Panc1 (cell line): ENCODE measurements at regions not wholly inside any gene's neighbourhood (a gene's known extent, or its start where the extent isn't known, plus 50 kb on each side); places are given as distances from the start of the nearest gene placed in this dataset.

Experiments
- ATAC-seq: fragments of 200-7000 bp; cut with Tn5 transposase; 2 replicates; pipeline ENCODE4 v1.9.1; 2020; ENCODE audit warnings: mild to moderate bottlenecking, moderate library complexity
- BruUV-seq: library from RNA; stranded (reverse); fragments of 400-500 nt; replicated peaks from 2 replicates; lab custom pipeline; 2021; lab: Mats Ljungman, UMichigan
- CTCF ChIA-PET: fragments of 300-600 bp; sonication (Branson Sonifier 250); formaldehyde crosslinking; loops from one replicate; lab custom pipeline; 2022; ENCODE audit warnings: antibody characterized with exemption; lab: Charles Lee
- POLR2A ChIA-PET: fragments of 300-600 bp; sonication (Branson Sonifier 250); formaldehyde crosslinking; loops from one replicate; lab custom pipeline; 2022; ENCODE audit warnings: antibody characterized with exemption; lab: Charles Lee
- DNase-seq: peaks from one replicate; pipeline ENCODE4 v3.0.0-alpha.2; 2010; ENCODE audit warnings: low read depth, low spot score
- H3K27ac ChIP-seq: 2 replicates; pipeline ENCODE4 v1.5.1; 2011; ENCODE audit warnings: mild to moderate bottlenecking, low read length, inconsistent platforms
- H3K27me3 ChIP-seq: fragments of 200-500 bp; sonication (Bioruptor generic); 2 replicates; pipeline ENCODE4 v1.6.0; 2014; ENCODE audit warnings: low read length, inconsistent platforms; ENCODE audit not compliant: control insufficient read depth, insufficient read depth
- H3K36me3 ChIP-seq: fragments of 200-500 bp; sonication (Bioruptor generic); 2 replicates; pipeline ENCODE4 v1.5.1; 2014; ENCODE audit warnings: inconsistent platforms, mild to moderate bottlenecking, low read length, moderate library complexity; ENCODE audit not compliant: control insufficient read depth, insufficient read depth
- H3K4me1 ChIP-seq: 2 replicates; pipeline ENCODE4 v1.5.1; 2011; ENCODE audit warnings: inconsistent platforms, mild to moderate bottlenecking, low read length, moderate library complexity; ENCODE audit not compliant: control insufficient read depth, insufficient read depth
- H3K4me3 ChIP-seq, 2 experiments: 2 replicates each; pipeline ENCODE4 v1.5.1; 2011 to 2012; ENCODE audit warnings: low read depth in 2 of 2, low read length in 2 of 2, mild to moderate bottlenecking in 2 of 2, inconsistent platforms in 1 of 2, moderate library complexity in 1 of 2
- H3K9me3 ChIP-seq: fragments of 200-500 bp; sonication (Bioruptor generic); 2 replicates; pipeline ENCODE4 v1.5.1; 2014; ENCODE audit warnings: low read depth, mild to moderate bottlenecking, inconsistent platforms, low read length, moderate library complexity; ENCODE audit not compliant: control insufficient read depth, insufficient read depth
- POLR2AphosphoS5 ChIP-seq: IDR thresholded peaks from 2 replicates; pipeline ENCODE4 v1.6.1; 2012; ENCODE audit warnings: mild to moderate bottlenecking, low read depth, low read length, moderate library complexity
- SIN3A ChIP-seq: IDR thresholded peaks from 2 replicates; pipeline ENCODE4 v1.6.1; 2012; ENCODE audit warnings: low read depth, mild to moderate bottlenecking, low read length, moderate library complexity, borderline replicate concordance; ENCODE audit not compliant: insufficient read depth
- TCF7L2 ChIP-seq: IDR thresholded peaks from 2 replicates; pipeline ENCODE4 v1.6.1; 2011; ENCODE audit warnings: mild to moderate bottlenecking, low read depth, low read length, inconsistent platforms
- in situ Hi-C: cut with HindIII; loops from 2 replicates; pipeline ENCODE4 v1.10.0; 2016; ENCODE audit warnings: low sequenced_read_pairs, low pct_unique_long_range_greater_than_20kb
- intact Hi-C: fragments of 100-400 bp; cut with micrococcal nuclease; formaldehyde crosslinking; loops from one replicate; pipeline ENCODE4 v1.10.0; 2022; ENCODE audit not compliant: unreplicated experiment
- TF ChIP-seq, protein P1 (sequence below), 2 experiments: IDR thresholded peaks; 2 replicates each; pipeline ENCODE4 v1.6.1; 2011 to 2012; ENCODE audit warnings: low read depth in 2 of 2, control low read depth in 1 of 2, low read length in 1 of 2, mild to moderate bottlenecking in 1 of 2, moderate library complexity in 1 of 2; ENCODE audit not compliant: insufficient read depth in 1 of 2
- TF ChIP-seq, protein P2 (sequence below): fragments of 450-650 bp; IDR thresholded peaks from 2 replicates; pipeline ENCODE4 v1.5.1; 2017; ENCODE audit warnings: mild to moderate bottlenecking

DNA sequence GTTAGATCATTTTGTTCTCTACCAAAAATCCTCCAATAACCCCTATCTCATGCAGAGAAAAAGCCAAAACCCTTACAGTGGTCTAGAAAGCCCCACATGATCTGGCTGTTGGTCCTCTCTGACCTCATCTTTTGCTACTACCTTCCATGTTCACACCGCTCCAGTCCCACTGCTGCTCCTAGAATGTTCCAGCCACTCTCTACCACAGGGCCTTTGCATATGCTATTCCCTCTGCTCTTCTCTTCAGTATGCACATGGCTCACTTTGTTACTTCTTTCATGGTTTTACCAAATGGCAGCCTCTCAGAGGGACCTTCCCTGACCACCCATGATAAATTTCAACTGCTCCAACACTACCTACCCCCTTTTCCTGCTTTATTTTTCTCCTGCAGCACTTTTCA lies 193.5 kb upstream of the CCDC150 start:
- no peak for TF ChIP-seq POLR2AphosphoS5
- no peak for TF ChIP-seq SIN3A
- no peak for TF ChIP-seq TCF7L2
- TF ChIP-seq, protein P1, sequence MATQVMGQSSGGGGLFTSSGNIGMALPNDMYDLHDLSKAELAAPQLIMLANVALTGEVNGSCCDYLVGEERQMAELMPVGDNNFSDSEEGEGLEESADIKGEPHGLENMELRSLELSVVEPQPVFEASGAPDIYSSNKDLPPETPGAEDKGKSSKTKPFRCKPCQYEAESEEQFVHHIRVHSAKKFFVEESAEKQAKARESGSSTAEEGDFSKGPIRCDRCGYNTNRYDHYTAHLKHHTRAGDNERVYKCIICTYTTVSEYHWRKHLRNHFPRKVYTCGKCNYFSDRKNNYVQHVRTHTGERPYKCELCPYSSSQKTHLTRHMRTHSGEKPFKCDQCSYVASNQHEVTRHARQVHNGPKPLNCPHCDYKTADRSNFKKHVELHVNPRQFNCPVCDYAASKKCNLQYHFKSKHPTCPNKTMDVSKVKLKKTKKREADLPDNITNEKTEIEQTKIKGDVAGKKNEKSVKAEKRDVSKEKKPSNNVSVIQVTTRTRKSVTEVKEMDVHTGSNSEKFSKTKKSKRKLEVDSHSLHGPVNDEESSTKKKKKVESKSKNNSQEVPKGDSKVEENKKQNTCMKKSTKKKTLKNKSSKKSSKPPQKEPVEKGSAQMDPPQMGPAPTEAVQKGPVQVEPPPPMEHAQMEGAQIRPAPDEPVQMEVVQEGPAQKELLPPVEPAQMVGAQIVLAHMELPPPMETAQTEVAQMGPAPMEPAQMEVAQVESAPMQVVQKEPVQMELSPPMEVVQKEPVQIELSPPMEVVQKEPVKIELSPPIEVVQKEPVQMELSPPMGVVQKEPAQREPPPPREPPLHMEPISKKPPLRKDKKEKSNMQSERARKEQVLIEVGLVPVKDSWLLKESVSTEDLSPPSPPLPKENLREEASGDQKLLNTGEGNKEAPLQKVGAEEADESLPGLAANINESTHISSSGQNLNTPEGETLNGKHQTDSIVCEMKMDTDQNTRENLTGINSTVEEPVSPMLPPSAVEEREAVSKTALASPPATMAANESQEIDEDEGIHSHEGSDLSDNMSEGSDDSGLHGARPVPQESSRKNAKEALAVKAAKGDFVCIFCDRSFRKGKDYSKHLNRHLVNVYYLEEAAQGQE (IDR thresholded peaks at IDR 0.05; ENCODE audit: insufficient read depth in 1 of 2, low read depth in 2 of 2, low read length in 1 of 2): no peak
- in situ Hi-C loops: no loop called here
- DNase-seq: no peak
- no peaks in the 10 kb centered on the region for H3K36me3 ChIP-seq
- H3K4me3 ChIP-seq: no peak overlapping the region
- CTCF ChIA-PET: no interaction called here
- H3K27ac ChIP-seq: no peak overlapping the region
- no TSS peak for BruUV-seq
- H3K4me1 ChIP-seq: no peaks in the 10 kb centered on the region
- POLR2A ChIA-PET: no interaction called here
- H3K27me3 ChIP-seq: no peaks in the 10 kb centered on the region
- intact Hi-C loops: loop anchor here (10.0 kb wide), 1 partner anchor 311 kb away; no protein-coding TSS in a partner anchor
- H3K9me3 ChIP-seq: no peaks in the 10 kb centered on the region
- no peak for ATAC-seq

DNA sequence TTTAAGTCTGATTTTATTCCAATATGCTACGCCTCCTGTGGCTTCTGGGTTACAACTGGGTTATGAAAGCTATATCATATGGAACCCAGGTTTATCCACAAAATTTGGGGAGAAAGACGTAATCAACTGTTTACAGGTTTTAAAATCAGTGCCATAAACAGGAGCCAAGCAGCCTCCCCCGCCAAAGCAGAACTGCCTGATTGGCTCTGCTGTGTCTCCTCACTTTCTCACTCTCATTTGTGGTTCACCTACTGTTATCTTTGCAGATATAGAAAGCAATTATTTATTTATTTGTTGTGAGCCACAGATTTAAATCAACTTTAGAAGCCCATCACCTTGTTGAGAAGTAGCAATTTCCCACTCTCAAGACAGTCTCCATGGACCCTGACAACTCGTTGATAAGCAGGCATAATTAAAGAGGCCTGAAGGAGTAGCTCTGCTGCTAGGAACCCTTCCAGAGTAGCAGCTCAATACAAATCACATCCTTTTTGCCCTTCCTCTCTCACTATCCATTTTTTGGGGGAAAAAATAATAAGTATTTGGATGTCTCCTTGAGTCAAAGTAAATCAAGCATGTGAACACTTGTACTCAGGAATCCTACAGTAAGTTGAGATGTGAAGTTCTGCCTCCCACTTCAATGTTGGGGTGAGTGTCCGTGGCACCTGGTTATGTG lies 191.0 kb upstream of the CCDC150 start:
- Histone ChIP-seq H3K27me3 (no peaks in the 10 kb centered on the region), H3K9me3 (no peaks in the 10 kb centered on the region), H3K36me3 (no peaks in the 10 kb centered on the region), H3K4me1 (no peaks in the 10 kb centered on the region), H3K4me3 (no peak overlapping the region), H3K27ac (0 out of 2 replicates have a peak overlapping the region, but pooled peaks have one; percentile 3)
- in situ Hi-C loops: no loop called here
- DNase-seq: no peak
- TF ChIP-seq SIN3A (no peak), POLR2AphosphoS5 (no peak), TCF7L2 (no peak)
- TF ChIP-seq, protein P1 (IDR thresholded peaks at IDR 0.05; ENCODE audit: insufficient read depth in 1 of 2, low read depth in 2 of 2, low read length in 1 of 2): no peak
- TF ChIP-seq, protein P2, sequence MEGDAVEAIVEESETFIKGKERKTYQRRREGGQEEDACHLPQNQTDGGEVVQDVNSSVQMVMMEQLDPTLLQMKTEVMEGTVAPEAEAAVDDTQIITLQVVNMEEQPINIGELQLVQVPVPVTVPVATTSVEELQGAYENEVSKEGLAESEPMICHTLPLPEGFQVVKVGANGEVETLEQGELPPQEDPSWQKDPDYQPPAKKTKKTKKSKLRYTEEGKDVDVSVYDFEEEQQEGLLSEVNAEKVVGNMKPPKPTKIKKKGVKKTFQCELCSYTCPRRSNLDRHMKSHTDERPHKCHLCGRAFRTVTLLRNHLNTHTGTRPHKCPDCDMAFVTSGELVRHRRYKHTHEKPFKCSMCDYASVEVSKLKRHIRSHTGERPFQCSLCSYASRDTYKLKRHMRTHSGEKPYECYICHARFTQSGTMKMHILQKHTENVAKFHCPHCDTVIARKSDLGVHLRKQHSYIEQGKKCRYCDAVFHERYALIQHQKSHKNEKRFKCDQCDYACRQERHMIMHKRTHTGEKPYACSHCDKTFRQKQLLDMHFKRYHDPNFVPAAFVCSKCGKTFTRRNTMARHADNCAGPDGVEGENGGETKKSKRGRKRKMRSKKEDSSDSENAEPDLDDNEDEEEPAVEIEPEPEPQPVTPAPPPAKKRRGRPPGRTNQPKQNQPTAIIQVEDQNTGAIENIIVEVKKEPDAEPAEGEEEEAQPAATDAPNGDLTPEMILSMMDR: no peak
- CTCF ChIA-PET: no interaction called here
- POLR2A ChIA-PET: no interaction called here
- no peak for ATAC-seq
- intact Hi-C loops: loop anchor here (10.0 kb wide), 1 partner anchor 314 kb away; no protein-coding TSS in a partner anchor
- BruUV-seq: no TSS peak
